HG03469 (cell line): ENCODE measurements at regions not wholly inside any gene's neighbourhood (a gene's known extent, or its start where the extent isn't known, plus 50 kb on each side); places are given as distances from the start of the nearest gene placed in this dataset.
"Not testable (repeated sequence)": the region's sequence is repeated elsewhere in the genome, so short reads cannot be mapped to it uniquely, and the experiment has no call there.

ENCODE experiments used
- ATAC-seq: cut with Tn5 transposase; IDR thresholded peaks from one replicate; pipeline ENCODE4 v1.9.1; 2021; ENCODE audit warnings: mild to moderate bottlenecking, moderate library complexity, moderate number of reproducible peaks; ENCODE audit not compliant: unreplicated experiment

- no peak for ATAC-seq
Observed at GRCh38 chrY:7888506-7888905, 977.0 kb upstream of the AMELY start.

DNA sequence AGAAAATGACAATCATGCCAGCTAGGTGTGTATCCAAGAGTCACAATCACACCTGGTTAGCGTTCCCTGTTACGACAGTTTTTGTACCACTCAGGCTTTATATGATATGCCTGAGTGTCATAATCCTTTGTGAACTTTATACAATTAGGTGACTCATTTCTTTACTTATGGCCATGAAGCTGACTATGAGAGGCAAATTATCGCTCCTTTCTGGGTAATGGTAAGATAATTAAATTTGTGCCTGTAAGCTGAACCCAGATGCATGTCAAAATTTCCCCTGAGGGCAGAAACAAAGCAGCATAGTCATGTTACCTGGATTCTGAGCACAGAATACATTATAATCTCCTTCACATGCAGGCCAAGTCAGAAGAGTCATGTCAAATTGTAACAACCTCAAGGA, 970.1 kb upstream of the AMELY start:
- ATAC-seq: no peak

GRCh38 chrY:7879245-7879644, 967.7 kb upstream of the AMELY start:
- ATAC-seq: no peak

- ATAC-seq: no peak
Observed at GRCh38 chrY:7878719-7879118, 967.2 kb upstream of the AMELY start.

DNA sequence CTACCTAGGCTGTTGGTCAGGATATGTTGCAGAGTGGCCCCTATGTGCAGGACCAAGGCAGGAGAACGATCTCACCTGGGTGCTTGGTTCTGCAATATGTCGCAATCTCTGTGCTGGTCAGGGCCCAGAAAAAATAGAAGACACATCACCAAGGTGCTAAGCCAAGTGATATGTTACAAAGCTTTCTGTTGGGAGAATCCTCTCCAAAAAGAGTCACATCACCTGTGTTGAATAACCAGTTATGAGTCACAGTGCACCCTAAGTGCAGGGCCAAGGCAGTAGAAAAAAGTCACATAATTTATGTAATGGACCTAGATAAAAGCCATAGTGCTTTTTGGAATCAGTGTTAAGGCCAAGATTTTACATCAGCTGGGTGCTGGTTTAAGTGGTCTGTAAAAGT, 965.9 kb upstream of the AMELY start:
- no peak for ATAC-seq

DNA sequence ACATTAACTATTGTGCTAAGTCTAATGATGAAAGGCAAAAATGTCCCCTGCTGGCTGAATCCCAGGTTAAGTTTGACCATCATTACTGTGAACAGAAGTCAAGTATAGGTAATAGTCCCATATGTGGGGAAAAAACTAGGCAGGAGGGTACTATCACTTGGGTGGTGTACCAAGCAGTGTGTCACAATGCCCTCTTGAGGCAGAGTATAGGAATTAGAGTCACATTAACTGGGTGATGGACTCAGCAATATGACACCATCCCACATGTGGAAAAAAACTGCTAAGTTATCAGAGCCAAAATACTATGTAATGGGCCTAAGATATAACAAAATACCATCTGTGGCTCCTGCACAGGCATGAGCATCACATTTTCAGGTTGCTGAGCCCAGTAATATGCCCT, 962.5 kb upstream of the AMELY start:
- ATAC-seq: no peak

DNA sequence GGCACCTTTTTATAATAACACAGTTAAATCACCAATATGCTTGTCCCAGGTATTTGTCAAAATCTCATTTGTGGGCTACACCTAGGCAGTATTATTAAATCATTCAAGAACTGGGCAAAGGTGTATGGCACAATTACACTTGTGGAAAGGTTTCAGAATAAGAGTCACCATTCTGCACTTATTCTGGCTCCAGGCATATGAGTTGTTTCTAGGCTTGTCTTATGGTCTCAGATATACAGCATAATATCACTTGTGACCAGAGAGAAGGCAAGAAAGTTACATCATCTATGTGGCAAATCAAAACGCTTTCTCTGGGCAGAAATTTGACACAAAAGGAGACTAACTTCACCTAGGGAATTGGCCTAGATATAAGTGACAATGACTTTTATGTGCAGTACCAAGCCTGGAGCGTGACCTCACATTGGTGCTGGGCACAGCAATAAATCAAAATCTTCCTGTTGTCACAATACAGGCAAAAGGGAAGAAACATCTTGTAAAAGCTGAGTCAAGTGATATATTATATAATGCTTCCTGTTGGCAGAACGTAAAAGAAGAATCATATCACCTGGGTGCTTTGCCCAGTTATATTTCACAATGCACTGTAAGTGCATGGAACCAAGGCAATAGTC, 959.9 kb upstream of the AMELY start:
- no peak for ATAC-seq

DNA sequence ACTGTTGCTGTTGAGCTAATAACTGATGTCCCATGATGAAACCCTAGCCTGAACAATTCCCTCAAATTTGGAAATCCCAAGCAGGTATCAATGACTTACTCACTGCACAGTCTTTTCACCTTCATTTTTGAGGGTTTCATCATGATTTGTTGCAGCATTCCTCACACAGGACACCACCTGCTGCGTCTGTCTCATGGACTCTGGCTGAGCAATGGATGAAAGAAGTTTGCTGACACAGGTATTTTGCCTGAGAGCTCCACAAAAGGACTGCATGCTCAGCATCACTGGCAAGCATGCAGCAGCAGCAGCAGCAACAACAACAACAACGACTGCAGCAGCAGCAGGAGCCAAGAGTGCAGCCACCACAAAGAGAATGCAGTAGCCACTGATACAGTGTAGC, 955.4 kb upstream of the AMELY start:
- ATAC-seq: no peak

DNA sequence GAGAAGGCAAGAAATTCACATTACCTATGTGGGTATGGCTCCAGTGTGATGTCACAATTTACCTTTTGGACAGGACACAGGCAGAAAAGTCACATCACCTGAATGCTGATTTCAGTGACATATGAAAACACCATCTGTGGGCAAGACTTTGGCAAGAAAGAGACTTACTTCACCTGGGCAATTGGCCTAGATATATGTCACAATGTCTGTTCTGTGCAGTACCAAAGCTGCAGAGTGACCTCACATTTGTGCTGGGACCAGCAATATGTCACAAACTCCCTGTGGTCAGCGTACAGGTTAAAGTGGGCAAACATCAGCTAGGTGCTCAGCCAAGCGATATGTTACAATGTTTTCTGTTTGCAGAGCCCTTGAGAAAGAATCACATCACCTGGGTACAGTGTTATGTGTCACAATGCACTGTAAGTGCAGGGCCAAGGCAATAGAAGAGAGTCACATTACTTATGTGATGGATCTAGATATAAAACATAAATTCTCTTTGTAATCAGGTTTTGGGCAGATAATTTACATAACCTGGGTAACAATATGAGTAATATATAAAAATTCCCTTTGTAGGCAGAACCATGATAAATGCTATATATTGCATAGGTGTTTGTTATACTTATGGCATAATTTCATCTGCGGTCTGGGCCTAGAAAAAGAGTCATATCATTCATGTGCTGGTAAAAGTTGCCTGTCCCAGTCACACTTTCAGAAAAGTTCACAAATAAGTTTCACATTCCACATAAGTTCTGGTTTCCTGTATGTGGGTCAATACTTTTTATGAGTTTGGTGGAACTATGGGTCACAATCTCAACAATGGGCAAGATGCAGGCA, 949.4 kb upstream of the AMELY start:
- ATAC-seq: no peak

DNA sequence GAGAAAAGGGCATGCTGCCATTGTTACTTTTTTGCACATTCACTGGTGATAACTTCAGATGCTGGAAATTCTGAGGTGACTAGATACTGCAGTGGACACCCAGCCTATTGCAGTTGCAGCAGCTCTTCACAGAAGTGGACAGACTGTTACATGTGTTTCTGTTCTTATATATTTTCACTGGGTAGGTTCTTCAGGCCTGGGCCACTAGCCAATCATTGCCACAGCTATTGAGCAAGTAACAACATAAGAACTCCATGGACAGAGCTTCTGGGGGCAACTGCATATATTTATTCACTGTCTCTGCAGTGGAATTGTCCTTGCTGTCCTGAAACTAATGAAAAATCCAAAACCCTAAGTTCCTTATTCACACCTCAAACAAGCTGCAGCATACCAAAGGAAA, 938.6 kb upstream of the AMELY start:
- no peak for ATAC-seq

GRCh38 chrY:7845776-7846175, 934.2 kb upstream of the AMELY start:
- ATAC-seq: no peak

- no peak for ATAC-seq
Observed at GRCh38 chrY:7837046-7837445, 925.5 kb upstream of the AMELY start.

- ATAC-seq: no peak
Observed at GRCh38 chrY:7836366-7836765, 924.8 kb upstream of the AMELY start.

- ATAC-seq: no peak
Observed at GRCh38 chrY:7835416-7835815, 923.9 kb upstream of the AMELY start.

DNA sequence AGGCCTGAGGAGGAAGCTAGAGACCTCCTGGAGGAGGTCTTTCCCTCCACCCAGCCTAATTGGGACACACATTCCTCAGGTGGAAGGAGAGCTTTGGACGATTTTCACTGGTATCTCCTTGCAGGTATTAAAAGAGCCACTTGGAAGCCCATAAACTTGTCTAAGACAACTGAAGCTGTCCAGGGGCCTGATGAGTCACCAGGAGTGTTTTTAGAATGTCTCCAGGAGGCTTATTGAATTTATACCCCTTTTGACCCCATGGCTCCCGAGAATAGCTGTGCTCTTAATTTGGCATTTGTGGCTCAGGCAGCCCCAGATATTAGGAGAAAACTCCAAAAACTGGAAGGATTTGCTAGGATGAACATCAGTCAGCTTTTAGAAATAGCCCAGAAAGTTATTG, 922.7 kb upstream of the AMELY start:
- no peak for ATAC-seq

DNA sequence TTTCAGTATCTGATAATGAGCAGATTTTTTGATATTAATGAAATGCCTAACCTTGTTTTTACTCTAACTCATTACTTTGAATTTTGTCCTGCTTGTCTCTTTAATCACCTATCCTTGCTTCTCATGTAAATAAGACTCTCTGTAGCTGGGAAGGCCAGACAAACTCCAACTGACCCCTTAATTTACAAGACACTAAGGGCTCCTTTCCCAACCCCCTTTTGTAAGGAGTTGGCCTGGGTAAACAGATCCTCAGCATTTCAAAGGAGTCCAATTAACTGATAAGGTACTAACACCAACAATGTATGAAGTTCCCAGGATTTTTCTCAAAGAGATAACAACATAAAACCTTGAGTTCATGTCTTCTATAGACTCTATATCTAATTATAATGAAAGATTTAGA, 919.3 kb upstream of the AMELY start:
- not testable (repeated sequence) for ATAC-seq

- ATAC-seq: no peak
Observed at GRCh38 chrY:7826533-7826932, 915.0 kb upstream of the AMELY start.

GRCh38 chrY:7825874-7826273, 914.3 kb upstream of the AMELY start:
- no peak for ATAC-seq

DNA sequence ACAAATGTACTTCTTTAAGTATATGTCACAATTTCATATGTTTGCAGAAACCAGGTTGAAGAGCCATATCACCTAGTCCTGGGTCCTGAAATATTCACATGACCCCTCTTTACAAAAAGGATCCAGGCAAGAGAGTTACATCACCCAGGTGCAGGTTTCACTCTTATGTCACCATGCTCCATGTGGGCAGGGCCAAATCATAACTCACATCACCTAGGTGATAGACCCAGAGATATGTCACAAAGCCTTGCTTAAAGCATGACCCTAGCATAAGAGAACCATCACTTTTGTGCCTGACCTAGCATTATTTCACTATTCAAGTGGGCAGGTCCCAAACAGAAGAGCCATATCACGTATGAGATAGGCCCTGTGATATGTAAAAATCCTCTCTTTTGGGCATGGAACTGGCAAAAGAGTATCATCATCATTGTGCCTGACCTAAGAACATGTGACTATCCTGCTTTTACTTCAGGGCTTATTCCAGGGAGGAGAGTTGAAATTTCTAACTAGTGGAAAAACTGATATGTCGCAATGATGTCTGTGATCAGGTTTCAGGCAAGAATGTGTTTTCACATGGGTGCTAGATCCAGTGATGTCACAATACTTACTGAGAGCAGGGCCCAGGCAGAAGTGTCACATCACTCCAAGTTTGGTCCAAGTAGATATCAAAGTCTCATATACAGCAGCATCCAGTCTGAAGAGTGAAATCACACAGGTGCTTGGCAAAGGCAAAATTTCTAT, 909.9 kb upstream of the AMELY start:
- no peak for ATAC-seq

DNA sequence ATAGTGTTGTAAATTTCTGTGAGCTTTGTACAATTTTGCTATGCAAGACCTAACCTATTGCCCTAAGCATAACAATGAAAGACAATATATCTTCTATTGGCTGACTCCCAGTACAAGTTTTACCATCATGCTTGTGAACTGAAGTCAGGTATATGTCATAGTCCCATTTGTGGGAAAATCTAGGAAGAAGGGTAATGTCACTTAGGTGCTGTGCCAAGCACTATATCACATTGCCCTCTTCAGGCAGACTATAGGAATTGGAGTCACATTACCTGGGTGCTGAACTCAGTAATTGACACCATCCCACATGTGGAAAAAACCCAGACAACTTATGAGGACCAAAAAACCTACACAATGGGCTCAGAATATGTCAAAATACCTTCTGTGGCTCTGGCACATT, 907.4 kb upstream of the AMELY start:
- ATAC-seq: no peak

DNA sequence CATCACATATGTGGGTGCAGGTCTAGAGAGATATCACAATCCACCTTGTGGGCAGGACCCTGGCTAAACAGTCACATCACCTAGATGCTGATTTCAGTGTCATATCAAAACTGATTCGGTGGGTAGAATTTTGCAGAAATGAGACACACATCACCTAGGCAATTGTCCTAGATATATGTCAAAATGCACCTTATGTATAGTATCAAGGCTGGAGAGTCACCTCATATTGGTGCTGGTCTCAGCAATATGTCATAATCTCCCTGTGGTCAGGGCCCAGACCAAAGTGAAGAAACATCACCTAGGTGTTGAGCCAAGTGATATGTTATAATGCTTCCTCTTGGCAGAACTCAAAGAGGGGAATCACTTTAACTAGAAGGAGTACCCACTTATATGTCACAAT, 905.0 kb upstream of the AMELY start:
- no peak for ATAC-seq

DNA sequence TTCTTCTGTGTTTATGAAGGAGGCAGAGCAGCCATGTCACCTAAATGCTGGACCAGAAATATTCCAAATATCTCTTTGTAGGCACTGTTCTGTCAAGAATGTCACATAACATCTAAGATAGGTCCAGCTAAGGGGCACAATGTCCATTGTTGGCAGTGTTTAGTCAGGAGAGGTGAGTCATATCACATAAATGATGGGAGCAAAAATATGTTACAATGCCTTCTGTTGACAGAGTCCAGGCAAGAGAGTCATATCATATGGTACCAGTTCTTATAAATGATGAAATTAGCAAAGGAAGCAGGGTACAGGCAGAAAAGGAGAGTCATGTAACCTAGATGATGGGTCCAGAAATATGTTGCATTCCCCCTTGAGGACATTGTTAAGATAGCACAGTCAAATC, 904.4 kb upstream of the AMELY start:
- ATAC-seq: no peak
